H1 (cell line): ENCODE measurements at regions not wholly inside any gene's neighbourhood (a gene's known extent, or its start where the extent isn't known, plus 50 kb on each side); places are given as distances from the start of the nearest gene placed in this dataset.

ENCODE experiments used
- CTCF ChIP-seq, 3 experiments: IDR thresholded peaks; 1 replicate in 2 of 3; 2 replicates in 1 of 3; pipeline versions ENCODE4 v1.5.1 to v1.6.1; 2011; ENCODE audit warnings: low read length in 3 of 3, mild to moderate bottlenecking in 3 of 3, inconsistent platforms in 2 of 3, low read depth in 1 of 3, moderate library complexity in 1 of 3; ENCODE audit not compliant: insufficient read depth in 1 of 3; ENCODE audit errors: control extremely low read depth in 1 of 3
- FOSL1 ChIP-seq: IDR thresholded peaks from 2 replicates; pipeline ENCODE4 v1.6.1; 2011; ENCODE audit warnings: mild to moderate bottlenecking, low read depth, low read length, moderate library complexity; ENCODE audit not compliant: insufficient read depth
- HDAC6 ChIP-seq: IDR thresholded peaks from one replicate; pipeline ENCODE4 v1.7.1; 2012; ENCODE audit warnings: low read depth, mild to moderate bottlenecking, inconsistent platforms, low read length, moderate library complexity
- POLR2A ChIP-seq, 2 experiments: IDR thresholded peaks; 1 replicate in 1 of 2; 2 replicates in 1 of 2; pipeline ENCODE4 v1.6.1; 2011; ENCODE audit warnings: low read depth in 2 of 2, low read length in 2 of 2, mild to moderate bottlenecking in 2 of 2; ENCODE audit errors: control extremely low read depth in 1 of 2
- POLR2AphosphoS5 ChIP-seq: IDR thresholded peaks from 2 replicates; pipeline ENCODE4 v1.6.1; 2011; ENCODE audit warnings: low read depth, low read length
- TBP ChIP-seq: IDR thresholded peaks from 2 replicates; pipeline ENCODE4 v1.6.1; 2011; ENCODE audit warnings: low read depth, low read length, improper control_type of control experiment

GRCh38 chr15:31495281-31495680 is 168.6 kb downstream of the KLF13 start:
- TF ChIP-seq FOSL1 (no peak), POLR2A (IDR thresholded peaks at IDR 0.05; ENCODE audit: control extremely low read depth in 1 of 2, low read depth in 2 of 2, low read length in 2 of 2) (no peak), POLR2AphosphoS5 (no peak), CTCF (IDR thresholded peaks at IDR 0.05; ENCODE audit: control extremely low read depth in 1 of 3, insufficient read depth in 1 of 3, low read depth in 1 of 3, low read length in 3 of 3) (no peak), HDAC6 (no peak), TBP (no peak)
